ENCODE measurements at regions not wholly inside any gene's neighbourhood (a gene's known extent, or its start where the extent isn't known, plus 50 kb on each side); places are given as distances from the start of the nearest gene placed in this dataset.

DNA sequence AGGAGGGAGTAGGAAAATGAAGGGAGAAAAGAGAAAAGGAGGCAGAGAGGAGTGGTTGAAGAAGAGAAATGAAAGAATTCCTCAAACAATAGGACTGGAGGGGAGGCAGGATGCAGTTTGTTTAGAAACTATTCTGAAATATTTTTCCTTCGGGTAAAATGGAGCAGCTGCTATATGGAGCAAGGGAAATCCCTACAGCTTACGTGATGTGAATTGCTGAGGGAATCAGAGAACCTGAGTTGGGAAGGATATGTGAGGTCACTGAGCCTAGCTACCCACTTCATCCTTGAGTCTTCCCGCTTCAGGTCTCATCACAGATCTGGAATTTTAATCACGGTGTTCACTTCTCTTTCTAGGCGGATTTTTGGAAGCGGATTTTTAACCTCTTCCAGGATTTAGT, 204.3 kb downstream of the ERCC6L2 start:
- Histone ChIP-seq H4K20me1 (replicated peaks in 1 of 2; ENCODE audit: control insufficient read depth in 1 of 2, insufficient read depth in 2 of 2, low read length in 2 of 2) (no peaks in the 10 kb centered on the region), H4K91ac (replicated peaks; ENCODE audit: insufficient read length, low read length) (no peak overlapping the region), H3K4ac (replicated peaks; ENCODE audit: insufficient read length, low read depth, low read length) (no peak overlapping the region), H3K9me3 (ENCODE audit: insufficient read depth in 2 of 2, low read depth in 1 of 2, low read length in 1 of 2) (no peaks in the 10 kb centered on the region), H3K4me2 (ENCODE audit: insufficient read depth in 1 of 2, low read depth in 2 of 2, low read length in 2 of 2) (no peak overlapping the region), H2BK120ac (replicated peaks; ENCODE audit: low read depth, low read length) (no peak overlapping the region), H2BK5ac (ENCODE audit: low read depth, low read length) (no peak overlapping the region), H2AK5ac (ENCODE audit: low read depth, low read length) (no peak overlapping the region), H2AFZ (ENCODE audit: low read length) (no peak overlapping the region), H3K56ac (replicated peaks; ENCODE audit: insufficient read length, low read depth, low read length) (no peak overlapping the region), H3K79me1 (ENCODE audit: low read depth, low read length) (no peaks in the 10 kb centered on the region), H2BK12ac (ENCODE audit: low read depth, low read length) (no peak overlapping the region), H3K4me3 (ENCODE audit: extremely low read depth in 1 of 4, insufficient read depth in 2 of 4, low read depth in 3 of 4, low read length in 4 of 4) (no peak overlapping the region), H3K27ac (ENCODE audit: low read depth, low read length) (no peak overlapping the region), H3K36me3 (ENCODE audit: control insufficient read depth in 2 of 4, insufficient read depth in 4 of 4, low read length in 3 of 4) (no peaks in the 10 kb centered on the region), H3K9ac (replicated peaks in 1 of 4; ENCODE audit: extremely low read depth in 1 of 4, low read depth in 3 of 4, low read length in 3 of 4) (no peak overlapping the region), H3K4me1 (replicated peaks in 1 of 4; ENCODE audit: control insufficient read depth in 3 of 4, insufficient read depth in 4 of 4, low read length in 3 of 4) (peaks cover 0 to 6% (median 2%) of the 10 kb centered on the region in 4 experiments; a peak in 2 of 7 replicates), H3K23me2 (ENCODE audit: low read depth, low read length) (no peaks in the 10 kb centered on the region), H2BK20ac (ENCODE audit: low read length) (no peak overlapping the region), H4K8ac (ENCODE audit: extremely low read depth, insufficient read depth, low read length) (no peak overlapping the region), H4K5ac (ENCODE audit: insufficient read length, low read depth, low read length) (no peak overlapping the region), H3K18ac (ENCODE audit: extremely low read depth, low read length) (no peak overlapping the region), H3K79me2 (ENCODE audit: control insufficient read depth in 1 of 2, insufficient read depth in 2 of 2, low read length in 2 of 2) (no peaks in the 10 kb centered on the region), H3K27me3 (replicated peaks in 1 of 4; ENCODE audit: control insufficient read depth in 3 of 4, extremely low read depth in 1 of 4, insufficient read depth in 3 of 4, low read length in 3 of 4) (no peaks in the 10 kb centered on the region), H3K23ac (ENCODE audit: insufficient read length) (no peak overlapping the region), H3K14ac (ENCODE audit: insufficient read length) (no peak overlapping the region), H2BK15ac (ENCODE audit: low read length) (no peak overlapping the region)
- 82% methylated on average over 6 of the region's 6 CpGs; no CpG with 5 or more reads in 1 of the 2 experiments for WGBS, 2 experiments (ENCODE audit: extremely low coverage in 1 of 2, insufficient coverage in 1 of 2, insufficient read length in 1 of 2, insufficient replicate concordance in 2 of 2, low coverage in 1 of 2, low lambda C conversion rate in 2 of 2, missing lambda C conversion rate in 1 of 2)
- FAIRE-seq (no peak), DNase-seq (ENCODE audit: low read depth in 1 of 2, low spot score in 2 of 2) (no peak)
- TF ChIP-seq RAD21 (IDR thresholded peaks at IDR 0.05 in 1 of 2, conservative IDR thresholded peaks at IDR 0.05 in 1 of 2; ENCODE audit: low read depth in 2 of 2, low read length in 2 of 2) (no peak), BACH1 (IDR thresholded peaks at IDR 0.05; ENCODE audit: low read length) (no peak), RNF2 (IDR thresholded peaks at IDR 0.05; ENCODE audit: borderline replicate concordance, low read depth, low read length, missing control alignments, poor library complexity, severe bottlenecking) (no peak), SIN3A (conservative IDR thresholded peaks at IDR 0.05 in 1 of 2, IDR thresholded peaks at IDR 0.05 in 1 of 2; ENCODE audit: low read depth in 1 of 2, low read length in 2 of 2) (no peak)
- POLR2A ChIA-PET (ENCODE audit: partially characterized antibody), result no interaction called here
- CTCF ChIA-PET (ENCODE audit: partially characterized antibody), result interaction anchor here (0.8 to 1.2 kb wide), 3 partner anchors 88 to 209 kb away, joined by 3 to 5 read pairs (median 4); no protein-coding TSS in a partner anchor
